ENCODE measurements at regions not wholly inside any gene's neighbourhood (a gene's known extent, or its start where the extent isn't known, plus 50 kb on each side); places are given as distances from the start of the nearest gene placed in this dataset.

GRCh38 chr2:42920446-42921146 lies 128.2 kb upstream of the HAAO start:
- no peak for DNase-seq (ENCODE audit: low read depth)

GRCh38 chr2:42918671-42919318 lies 126.4 kb upstream of the HAAO start:
- no peak for DNase-seq (ENCODE audit: low read depth)

- DNase-seq (ENCODE audit: low read depth), result no peak
Measured at GRCh38 chr2:42918041-42918440, 125.7 kb upstream of the HAAO start.

- DNase-seq (ENCODE audit: low read depth), result peak; percentile 90
Measured at GRCh38 chr2:42917425-42917927, 125.1 kb upstream of the HAAO start.

- no peak for DNase-seq (ENCODE audit: low read depth)
Measured at GRCh38 chr2:42916324-42916723, 123.9 kb upstream of the HAAO start.

GRCh38 chr2:42914860-42915259 lies 122.5 kb upstream of the HAAO start:
- DNase-seq (ENCODE audit: low read depth), result no peak

GRCh38 chr2:42914314-42914713 lies 121.9 kb upstream of the HAAO start:
- no peak for DNase-seq (ENCODE audit: low read depth)

GRCh38 chr2:42913280-42913878 lies 121.0 kb upstream of the HAAO start:
- no peak for DNase-seq (ENCODE audit: low read depth)

GRCh38 chr2:42910645-42911405 lies 118.4 kb upstream of the HAAO start:
- DNase-seq (ENCODE audit: low read depth), result no peak

- no peak for DNase-seq (ENCODE audit: low read depth)
Measured at GRCh38 chr2:42909966-42910365, 117.6 kb upstream of the HAAO start.

GRCh38 chr2:42908518-42909200 lies 116.3 kb upstream of the HAAO start:
- no peak for DNase-seq (ENCODE audit: low read depth)

GRCh38 chr2:42907835-42908234 lies 115.5 kb upstream of the HAAO start:
- no peak for DNase-seq (ENCODE audit: low read depth)

- peak; percentile 94 for DNase-seq (ENCODE audit: low read depth)
Measured at GRCh38 chr2:42906557-42907411, 114.4 kb upstream of the HAAO start.

- no peak for DNase-seq (ENCODE audit: low read depth)
Measured at GRCh38 chr2:42906111-42906556, 113.8 kb upstream of the HAAO start.

- peak; percentile 60 for DNase-seq (ENCODE audit: low read depth)
Measured at GRCh38 chr2:42905341-42906110, 113.1 kb upstream of the HAAO start.

GRCh38 chr2:42904576-42904876 lies 112.1 kb upstream of the HAAO start:
- peak; percentile 63 for DNase-seq (ENCODE audit: low read depth)

- DNase-seq (ENCODE audit: low read depth), result no peak
Measured at GRCh38 chr2:42903821-42904575, 111.6 kb upstream of the HAAO start.

- no peak for DNase-seq (ENCODE audit: low read depth)
Measured at GRCh38 chr2:42902939-42903709, 110.7 kb upstream of the HAAO start.
